ENCODE measurements at regions not wholly inside any gene's neighbourhood (a gene's known extent, or its start where the extent isn't known, plus 50 kb on each side); places are given as distances from the start of the nearest gene placed in this dataset.
"Not testable (repeated sequence)": the region's sequence is repeated elsewhere in the genome, so short reads cannot be mapped to it uniquely, and the experiment has no call there.

DNA sequence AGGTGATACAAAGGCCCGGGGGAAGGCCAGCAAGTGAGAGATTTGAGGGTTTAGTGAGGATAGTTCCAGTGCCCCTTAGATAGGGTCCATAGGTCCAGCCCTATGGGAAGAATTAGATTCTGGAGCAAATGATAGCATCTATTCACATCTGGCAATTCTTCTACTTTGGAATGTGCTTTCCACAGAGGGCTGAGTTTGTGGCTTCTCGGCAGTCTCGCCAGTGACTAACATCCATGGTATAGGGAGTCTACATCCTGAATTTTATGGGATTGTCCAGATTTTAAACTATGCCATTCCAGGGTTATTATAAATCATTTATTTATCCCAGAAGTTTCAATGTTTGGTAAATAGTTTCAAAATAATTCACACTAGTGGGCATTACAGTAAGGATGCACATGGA lies 207.3 kb upstream of the ADO start:
- TF ChIP-seq, protein P1, sequence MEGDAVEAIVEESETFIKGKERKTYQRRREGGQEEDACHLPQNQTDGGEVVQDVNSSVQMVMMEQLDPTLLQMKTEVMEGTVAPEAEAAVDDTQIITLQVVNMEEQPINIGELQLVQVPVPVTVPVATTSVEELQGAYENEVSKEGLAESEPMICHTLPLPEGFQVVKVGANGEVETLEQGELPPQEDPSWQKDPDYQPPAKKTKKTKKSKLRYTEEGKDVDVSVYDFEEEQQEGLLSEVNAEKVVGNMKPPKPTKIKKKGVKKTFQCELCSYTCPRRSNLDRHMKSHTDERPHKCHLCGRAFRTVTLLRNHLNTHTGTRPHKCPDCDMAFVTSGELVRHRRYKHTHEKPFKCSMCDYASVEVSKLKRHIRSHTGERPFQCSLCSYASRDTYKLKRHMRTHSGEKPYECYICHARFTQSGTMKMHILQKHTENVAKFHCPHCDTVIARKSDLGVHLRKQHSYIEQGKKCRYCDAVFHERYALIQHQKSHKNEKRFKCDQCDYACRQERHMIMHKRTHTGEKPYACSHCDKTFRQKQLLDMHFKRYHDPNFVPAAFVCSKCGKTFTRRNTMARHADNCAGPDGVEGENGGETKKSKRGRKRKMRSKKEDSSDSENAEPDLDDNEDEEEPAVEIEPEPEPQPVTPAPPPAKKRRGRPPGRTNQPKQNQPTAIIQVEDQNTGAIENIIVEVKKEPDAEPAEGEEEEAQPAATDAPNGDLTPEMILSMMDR (IDR thresholded peaks at IDR 0.05; ENCODE audit: low read depth, low read length) = no peak
- H3K4me3 ChIP-seq (ENCODE audit: low read depth, low read length) = no peak overlapping the region

DNA sequence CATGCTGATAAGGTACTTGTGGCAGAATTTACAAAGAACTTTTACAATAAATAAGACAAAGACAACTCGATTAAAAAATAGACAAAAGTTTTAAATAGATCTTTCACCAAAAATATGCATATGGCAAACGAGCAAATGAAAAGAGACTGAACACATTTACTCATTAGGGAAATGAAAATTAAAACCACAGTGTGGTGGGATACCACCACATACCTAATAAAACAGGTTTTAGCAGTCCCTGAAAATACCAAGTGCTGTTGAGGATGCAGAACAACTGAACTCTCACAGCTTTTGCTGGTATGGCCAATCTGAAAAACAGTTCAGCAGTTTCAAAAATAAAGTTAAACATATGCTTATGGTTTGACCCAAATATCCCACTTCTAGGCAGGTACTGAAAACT lies 205.4 kb upstream of the ADO start:
- TF ChIP-seq, protein P1 (IDR thresholded peaks at IDR 0.05; ENCODE audit: low read depth, low read length) = no peak
- H3K4me3 ChIP-seq (ENCODE audit: low read depth, low read length) = no peak overlapping the region

DNA sequence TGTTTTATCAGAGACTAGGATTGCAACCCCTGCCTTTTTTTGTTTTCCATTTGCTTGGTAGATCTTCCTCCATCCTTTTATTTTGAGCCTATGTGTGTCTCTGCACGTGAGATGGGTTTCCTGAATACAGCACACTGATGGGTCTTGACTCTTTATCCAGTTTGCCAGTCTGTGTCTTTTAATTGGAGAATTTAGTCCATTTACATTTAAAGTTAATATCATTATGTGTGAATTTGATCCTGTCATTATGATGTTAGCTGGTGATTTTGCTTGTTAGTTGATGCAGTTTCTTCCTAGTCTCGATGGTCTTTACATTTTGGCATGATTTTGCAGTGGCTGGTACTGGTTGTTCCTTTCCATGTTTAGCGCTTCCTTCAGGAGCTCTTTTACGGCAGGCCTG lies 198.0 kb upstream of the ADO start:
- H3K4me3 ChIP-seq (ENCODE audit: low read depth, low read length) = not testable (repeated sequence)

DNA sequence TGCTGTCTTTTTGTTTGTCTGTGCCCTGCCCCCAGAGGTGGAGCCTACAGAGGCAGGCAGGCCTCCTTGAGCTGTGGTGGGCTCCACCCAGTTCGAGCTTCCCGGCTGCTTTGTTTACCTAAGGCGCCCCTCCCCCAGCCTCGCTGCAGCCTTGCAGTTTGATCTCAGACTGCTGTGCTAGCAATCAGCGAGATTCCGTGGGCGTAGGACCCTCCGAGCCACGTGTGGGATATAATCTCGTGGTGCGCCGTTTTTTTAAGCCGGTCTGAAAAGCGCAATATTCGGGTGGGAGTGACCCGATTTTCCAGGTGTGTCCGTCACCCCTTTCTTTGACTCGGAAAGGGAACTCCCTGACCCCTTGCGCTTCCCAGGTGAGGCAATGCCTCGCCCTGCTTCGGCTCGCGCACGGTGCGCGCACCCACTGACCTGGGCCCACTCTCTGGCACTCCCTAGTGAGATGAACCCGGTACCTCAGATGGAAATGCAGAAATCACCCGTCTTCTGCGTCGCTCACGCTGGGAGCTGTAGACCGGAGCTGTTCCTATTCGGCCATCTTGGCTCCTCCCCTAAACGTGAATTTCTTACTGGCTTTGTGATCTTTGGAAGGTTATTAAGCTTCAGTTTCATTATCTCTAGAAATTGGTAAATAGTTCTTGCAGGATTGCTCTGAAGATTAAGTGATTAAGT lies 196.2 kb upstream of the ADO start:
- not testable (repeated sequence) for H3K4me3 ChIP-seq (ENCODE audit: low read depth, low read length)

DNA sequence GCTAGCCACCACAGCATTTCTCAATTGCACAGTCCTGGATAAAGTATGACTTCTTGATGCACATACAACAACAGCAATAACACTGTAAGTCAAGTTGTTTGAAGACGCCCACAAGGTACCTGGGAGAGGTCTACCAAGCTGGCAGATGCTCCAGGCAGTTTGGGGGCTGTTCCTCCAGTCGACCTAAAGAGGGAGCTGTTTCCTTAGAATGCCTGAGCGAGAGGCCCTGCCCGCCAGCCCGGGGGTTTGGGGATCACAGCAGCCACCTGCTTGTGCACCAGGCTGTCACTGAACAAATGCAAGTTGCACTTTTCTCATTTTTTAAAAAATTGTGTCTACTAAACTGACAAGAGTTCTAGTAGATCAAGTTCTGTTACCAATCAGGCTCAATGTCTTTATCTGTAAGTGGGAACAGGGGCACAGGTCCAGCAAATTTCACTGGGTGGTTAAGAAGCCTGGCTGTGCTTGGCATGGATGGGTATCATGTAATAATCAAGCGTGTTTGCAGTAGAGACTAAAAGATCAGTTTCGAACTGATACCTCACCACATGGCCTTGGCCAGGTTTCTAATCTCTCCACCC lies 193.8 kb upstream of the ADO start:
- H3K4me3 ChIP-seq (ENCODE audit: low read depth, low read length) = no peak overlapping the region
- TF ChIP-seq, protein P1 (IDR thresholded peaks at IDR 0.05; ENCODE audit: low read depth, low read length) = peak; percentile 86

DNA sequence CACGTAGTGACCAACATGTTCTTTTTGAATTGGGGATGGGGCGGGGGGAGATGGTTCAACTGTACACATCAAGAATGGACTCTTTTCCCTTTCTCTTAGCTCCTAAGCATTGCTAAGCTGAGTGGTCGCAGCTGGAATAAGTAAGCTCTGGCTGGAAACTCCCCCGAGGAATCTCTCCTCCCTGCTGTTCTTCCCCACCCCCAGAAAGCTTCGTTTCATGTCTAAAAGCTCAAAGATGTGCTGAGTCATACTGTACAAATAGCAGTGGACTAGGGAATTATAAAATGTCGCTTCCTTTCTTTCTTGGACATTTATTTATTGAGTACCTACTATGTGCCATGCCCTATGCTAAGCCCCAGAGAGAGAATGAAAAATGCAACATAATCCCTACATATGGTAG lies 191.1 kb upstream of the ADO start:
- TF ChIP-seq, protein P1 (IDR thresholded peaks at IDR 0.05; ENCODE audit: low read depth, low read length) = no peak

DNA sequence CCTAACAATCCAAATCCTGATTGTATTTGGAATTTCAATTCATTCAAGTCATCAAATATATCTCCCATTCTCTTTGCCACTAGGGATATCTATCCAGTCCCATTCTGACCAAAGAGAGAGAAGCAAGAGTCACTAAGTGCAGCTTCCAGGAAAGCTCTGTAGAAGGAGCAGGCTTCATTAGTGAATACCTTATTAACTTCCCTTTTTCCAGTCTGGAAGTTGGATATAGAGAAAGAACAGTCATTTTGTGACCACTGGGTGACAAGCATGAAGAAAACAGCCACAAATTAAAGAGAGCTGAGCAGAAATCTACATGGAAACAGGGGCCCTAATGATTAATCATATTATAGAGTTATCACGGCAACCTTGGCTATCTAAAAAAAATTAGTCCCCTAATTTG lies 190.7 kb upstream of the ADO start:
- TF ChIP-seq, protein P1 (IDR thresholded peaks at IDR 0.05; ENCODE audit: low read depth, low read length) = no peak
- no peak overlapping the region for H3K4me3 ChIP-seq (ENCODE audit: low read depth, low read length)

More for the DNA sequence above, 191.1 kb upstream of the ADO start:
- H3K4me3 ChIP-seq (ENCODE audit: low read depth, low read length) = no peak overlapping the region

DNA sequence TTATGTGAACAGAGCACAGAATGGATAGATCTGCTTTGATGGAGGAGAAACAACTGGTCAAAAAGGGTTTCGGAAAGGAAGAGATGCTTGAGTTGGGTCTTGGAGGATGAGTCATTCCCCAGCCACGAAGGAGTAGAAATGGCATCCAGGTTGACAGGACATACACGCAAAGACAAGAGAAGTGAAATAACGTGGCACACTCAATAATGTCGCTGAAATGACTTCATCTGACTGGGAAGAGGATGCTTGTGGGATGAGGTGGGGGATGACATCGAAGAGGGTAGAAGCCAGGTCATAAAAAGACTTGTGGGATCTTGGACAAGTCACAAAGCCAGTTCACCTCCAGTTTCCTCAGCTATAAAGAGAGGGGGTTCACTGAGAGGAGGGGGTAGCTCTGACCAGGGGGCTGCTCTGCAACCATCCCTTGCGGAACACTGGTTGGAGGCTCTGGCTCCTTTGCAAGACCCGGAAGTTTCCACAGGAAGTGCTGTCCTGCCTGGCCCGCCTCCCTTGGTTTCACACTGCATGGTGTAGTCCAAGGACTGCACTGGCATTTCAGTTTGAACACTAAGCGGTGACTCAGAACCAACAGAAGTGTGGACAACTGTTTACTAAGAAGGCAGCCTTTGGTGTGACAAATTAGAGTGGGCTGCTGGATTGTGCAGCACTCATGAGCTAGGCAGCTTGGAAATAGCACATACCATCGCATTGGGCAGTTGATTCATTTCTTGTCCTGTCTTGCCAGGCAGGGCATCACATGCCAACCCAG lies 189.9 kb upstream of the ADO start:
- TF ChIP-seq, protein P1 (IDR thresholded peaks at IDR 0.05; ENCODE audit: low read depth, low read length) = no peak
- H3K4me3 ChIP-seq (ENCODE audit: low read depth, low read length) = no peak overlapping the region

Data from WI38 (cell line).